ENCODE measurements at regions not wholly inside any gene's neighbourhood (a gene's known extent, or its start where the extent isn't known, plus 50 kb on each side); places are given as distances from the start of the nearest gene placed in this dataset.

DNA sequence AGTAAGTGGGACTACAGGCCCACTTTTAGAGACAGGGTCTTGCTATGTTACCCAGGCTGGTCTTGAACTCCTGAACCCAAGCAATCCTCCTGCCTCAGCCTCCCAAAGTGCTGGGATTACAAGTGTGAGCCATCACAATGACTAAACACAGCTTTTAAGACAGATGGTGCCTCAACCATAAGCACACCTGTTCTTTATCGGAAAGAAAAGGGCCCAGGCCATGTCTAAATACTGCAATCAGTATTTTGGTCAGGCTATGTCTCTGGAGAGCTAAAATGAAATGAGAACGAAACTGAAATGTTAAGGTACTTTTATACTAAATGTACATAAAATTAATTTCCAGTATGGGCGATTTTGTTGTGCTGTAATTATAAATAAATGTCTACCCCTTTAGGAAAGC is 69.5 kb upstream of the SPTBN1 start:
- no peak overlapping the region for H3K4me3 ChIP-seq (ENCODE audit: low read length in 3 of 3)

GRCh38 chr2:54387059-54387991 is 68.8 kb upstream of the SPTBN1 start:
- Histone ChIP-seq H3K4me3 (ENCODE audit: low read length in 3 of 3) (no peak overlapping the region), H3K36me3 (ENCODE audit: control insufficient read depth in 2 of 3, insufficient read depth in 3 of 3, low read length in 3 of 3) (no peaks in the 10 kb centered on the region), H3K4me1 (ENCODE audit: control insufficient read depth in 2 of 3, insufficient read depth in 2 of 3, low read depth in 1 of 3, low read length in 3 of 3) (peaks cover 0 to 6% (median 2%) of the 10 kb centered on the region in 3 donors), H3K27me3 (ENCODE audit: control insufficient read depth, insufficient read depth, low read length) (no peaks in the 10 kb centered on the region), H3K9me3 (ENCODE audit: control insufficient read depth in 2 of 3, insufficient read depth in 1 of 3, low read length in 3 of 3) (no peaks in the 10 kb centered on the region), H3K9ac (ENCODE audit: low read length in 3 of 3) (no peak overlapping the region), H3K27ac (ENCODE audit: low read depth in 2 of 2, low read length in 2 of 2) (peak overlapping the region; percentile 19 to 65)
- intact Hi-C loops (cut with DNase I), result no loop called here
- TF ChIP-seq, protein P1, sequence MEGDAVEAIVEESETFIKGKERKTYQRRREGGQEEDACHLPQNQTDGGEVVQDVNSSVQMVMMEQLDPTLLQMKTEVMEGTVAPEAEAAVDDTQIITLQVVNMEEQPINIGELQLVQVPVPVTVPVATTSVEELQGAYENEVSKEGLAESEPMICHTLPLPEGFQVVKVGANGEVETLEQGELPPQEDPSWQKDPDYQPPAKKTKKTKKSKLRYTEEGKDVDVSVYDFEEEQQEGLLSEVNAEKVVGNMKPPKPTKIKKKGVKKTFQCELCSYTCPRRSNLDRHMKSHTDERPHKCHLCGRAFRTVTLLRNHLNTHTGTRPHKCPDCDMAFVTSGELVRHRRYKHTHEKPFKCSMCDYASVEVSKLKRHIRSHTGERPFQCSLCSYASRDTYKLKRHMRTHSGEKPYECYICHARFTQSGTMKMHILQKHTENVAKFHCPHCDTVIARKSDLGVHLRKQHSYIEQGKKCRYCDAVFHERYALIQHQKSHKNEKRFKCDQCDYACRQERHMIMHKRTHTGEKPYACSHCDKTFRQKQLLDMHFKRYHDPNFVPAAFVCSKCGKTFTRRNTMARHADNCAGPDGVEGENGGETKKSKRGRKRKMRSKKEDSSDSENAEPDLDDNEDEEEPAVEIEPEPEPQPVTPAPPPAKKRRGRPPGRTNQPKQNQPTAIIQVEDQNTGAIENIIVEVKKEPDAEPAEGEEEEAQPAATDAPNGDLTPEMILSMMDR (IDR thresholded peaks at IDR 0.05; ENCODE audit: borderline replicate concordance, extremely low read depth, insufficient read depth), result no peak
- no peak for FAIRE-seq
- peak in 1 of 5 donors; percentile 39 for DNase-seq

More for the DNA sequence above, 69.5 kb upstream of the SPTBN1 start:
- Histone ChIP-seq H3K9me3 (ENCODE audit: control insufficient read depth in 2 of 3, insufficient read depth in 1 of 3, low read length in 3 of 3) (no peaks in the 10 kb centered on the region), H3K27ac (ENCODE audit: low read depth in 2 of 2, low read length in 2 of 2) (peak overlapping the region in 1 of 2 donors; percentile 65), H3K36me3 (ENCODE audit: control insufficient read depth in 2 of 3, insufficient read depth in 3 of 3, low read length in 3 of 3) (no peaks in the 10 kb centered on the region), H3K27me3 (ENCODE audit: control insufficient read depth, insufficient read depth, low read length) (no peaks in the 10 kb centered on the region), H3K4me1 (ENCODE audit: control insufficient read depth in 2 of 3, insufficient read depth in 2 of 3, low read depth in 1 of 3, low read length in 3 of 3) (peaks cover 0 to 6% (median 2%) of the 10 kb centered on the region in 3 donors), H3K9ac (ENCODE audit: low read length in 3 of 3) (no peak overlapping the region)
- intact Hi-C loops (cut with DNase I), result no loop called here
- TF ChIP-seq, protein P1 (IDR thresholded peaks at IDR 0.05; ENCODE audit: borderline replicate concordance, extremely low read depth, insufficient read depth), result no peak
- no peak for DNase-seq
- FAIRE-seq, result no peak

GRCh38 chr2:54388076-54388475 is 68.1 kb upstream of the SPTBN1 start:
- no peak overlapping the region for H3K9ac ChIP-seq (ENCODE audit: low read length in 3 of 3)
- H3K4me1 ChIP-seq (ENCODE audit: control insufficient read depth in 2 of 3, insufficient read depth in 2 of 3, low read depth in 1 of 3, low read length in 3 of 3), result peaks cover 0 to 6% (median 2%) of the 10 kb centered on the region in 3 donors
- no peak overlapping the region for H3K27ac ChIP-seq (ENCODE audit: low read depth in 2 of 2, low read length in 2 of 2)
- H3K9me3 ChIP-seq (ENCODE audit: control insufficient read depth in 2 of 3, insufficient read depth in 1 of 3, low read length in 3 of 3), result no peaks in the 10 kb centered on the region
- FAIRE-seq (no peak), DNase-seq (peak in 1 of 5 donors; percentile 51)
- intact Hi-C loops (cut with DNase I), result no loop called here
- H3K36me3 ChIP-seq (ENCODE audit: control insufficient read depth in 2 of 3, insufficient read depth in 3 of 3, low read length in 3 of 3), result no peaks in the 10 kb centered on the region
- H3K4me3 ChIP-seq (ENCODE audit: low read length in 3 of 3), result no peak overlapping the region
- TF ChIP-seq, protein P1 (IDR thresholded peaks at IDR 0.05; ENCODE audit: borderline replicate concordance, extremely low read depth, insufficient read depth), result no peak
- no peaks in the 10 kb centered on the region for H3K27me3 ChIP-seq (ENCODE audit: control insufficient read depth, insufficient read depth, low read length)

Data from kidney (tissue), 13 donors.